ENCODE measurements at regions not wholly inside any gene's neighbourhood (a gene's known extent, or its start where the extent isn't known, plus 50 kb on each side); places are given as distances from the start of the nearest gene placed in this dataset.
A peak's percentile ranks its signal among the peaks of the same experiment; 100 is the strongest.

DNA sequence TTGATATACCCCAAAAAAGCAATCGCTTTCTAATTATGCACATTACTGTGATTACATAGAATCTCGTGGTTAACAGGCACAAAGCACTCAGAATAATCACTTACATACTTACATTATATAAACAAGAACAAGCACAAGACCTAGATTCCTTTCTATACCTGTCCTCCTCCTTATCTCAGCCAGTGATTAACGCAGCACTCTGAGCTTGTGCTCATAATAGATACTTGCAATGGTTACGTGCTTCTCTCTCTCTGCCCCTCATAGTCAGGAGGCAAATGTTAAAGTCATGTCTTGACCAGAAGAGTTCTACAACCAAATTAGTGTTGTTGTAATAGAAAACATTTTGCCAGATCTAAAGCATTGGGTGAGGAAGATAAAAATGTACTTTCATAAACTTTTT is 342.2 kb upstream of the PKDCC start:
- DNase-seq, result no peak

DNA sequence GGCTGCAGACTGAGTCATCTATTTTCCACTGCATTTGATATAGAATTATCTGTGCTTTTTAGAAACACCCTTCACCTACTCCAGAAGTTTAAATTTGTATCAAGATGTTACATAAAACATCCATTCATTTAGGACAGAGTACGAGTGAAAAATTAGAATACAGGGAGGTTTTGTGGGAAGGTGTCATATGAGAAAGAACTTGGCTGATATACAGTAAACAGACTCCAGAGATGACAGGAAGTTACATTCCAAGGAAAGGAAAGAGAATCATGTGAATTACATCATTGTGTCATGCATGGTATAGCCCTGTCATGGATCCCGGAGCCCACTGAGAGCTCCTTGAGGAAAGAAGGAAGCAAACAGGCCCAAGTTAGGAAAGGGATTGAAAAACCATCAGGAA is 341.5 kb upstream of the PKDCC start:
- no peak for DNase-seq

DNA sequence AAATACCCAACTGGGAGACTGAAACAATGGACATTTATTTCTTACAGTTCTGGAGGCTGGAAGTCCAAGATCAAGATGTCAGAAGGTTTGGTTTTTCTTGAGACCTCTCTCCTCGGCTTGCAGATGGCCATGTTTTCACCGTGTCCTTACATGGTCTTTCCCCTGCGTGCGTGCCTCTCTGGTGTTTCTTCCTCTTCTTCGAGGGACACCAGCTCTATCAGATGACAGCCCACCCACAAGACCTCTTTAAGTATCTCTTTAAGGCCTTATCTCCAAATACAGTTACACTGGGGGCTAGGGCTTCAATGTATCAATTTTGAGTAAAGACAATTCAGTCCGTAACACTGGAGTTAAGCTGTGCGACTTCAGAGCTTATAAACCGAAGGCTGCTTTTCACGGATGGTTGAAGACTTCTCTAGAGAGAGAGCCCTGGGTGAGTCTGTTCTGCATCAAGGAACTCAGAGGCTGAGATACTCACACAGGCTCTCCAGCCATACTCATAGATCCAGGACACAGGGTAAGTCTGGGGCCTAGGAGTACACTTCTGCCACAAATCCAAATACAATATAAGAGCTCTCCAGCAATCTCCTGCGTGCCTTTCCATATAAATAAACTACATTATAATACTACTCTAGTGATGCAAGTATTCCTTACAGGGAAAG is 339.9 kb upstream of the PKDCC start:
- no peak for DNase-seq

DNA sequence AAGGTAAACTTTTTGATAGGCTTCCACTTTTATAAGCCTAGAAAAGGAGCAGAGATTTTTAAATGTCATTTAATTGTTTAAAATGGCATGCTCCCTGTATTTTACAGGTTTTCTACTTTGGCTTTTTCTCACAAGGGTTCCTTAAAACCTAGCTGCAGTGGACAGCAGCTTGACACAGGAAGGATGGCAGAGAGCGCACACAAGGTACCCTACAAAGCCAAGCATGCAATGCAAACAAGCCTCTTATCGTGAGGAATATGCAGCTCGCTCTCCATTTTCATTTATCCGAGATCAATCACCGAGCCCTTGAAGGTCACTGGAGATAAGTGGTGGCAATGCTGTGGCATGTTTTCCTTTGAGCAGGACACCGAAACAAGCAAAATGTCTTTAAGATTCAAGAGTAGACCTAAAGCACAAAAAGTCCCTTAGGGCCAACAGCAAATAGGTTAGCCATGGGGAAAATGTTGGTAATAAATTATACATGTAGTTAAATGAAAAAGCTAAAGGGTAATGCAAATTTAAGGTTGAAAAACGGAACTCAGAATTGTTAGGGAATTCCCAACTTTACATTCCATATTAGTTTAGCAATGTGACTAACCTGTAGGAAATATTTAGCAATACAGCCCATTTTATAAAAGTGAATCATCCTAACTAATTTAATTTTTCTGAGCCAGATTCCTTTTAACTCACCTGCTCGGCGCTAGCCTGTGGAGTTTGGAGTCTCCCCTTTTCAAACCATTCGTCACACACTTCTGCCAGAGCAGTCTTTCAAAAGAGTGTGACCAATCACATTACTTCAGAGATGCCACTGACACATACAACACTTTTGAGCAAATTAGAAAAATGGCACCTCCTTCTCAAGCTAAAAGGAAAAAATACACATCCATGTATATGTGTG is 337.9 kb upstream of the PKDCC start:
- DNase-seq, result no peak

DNA sequence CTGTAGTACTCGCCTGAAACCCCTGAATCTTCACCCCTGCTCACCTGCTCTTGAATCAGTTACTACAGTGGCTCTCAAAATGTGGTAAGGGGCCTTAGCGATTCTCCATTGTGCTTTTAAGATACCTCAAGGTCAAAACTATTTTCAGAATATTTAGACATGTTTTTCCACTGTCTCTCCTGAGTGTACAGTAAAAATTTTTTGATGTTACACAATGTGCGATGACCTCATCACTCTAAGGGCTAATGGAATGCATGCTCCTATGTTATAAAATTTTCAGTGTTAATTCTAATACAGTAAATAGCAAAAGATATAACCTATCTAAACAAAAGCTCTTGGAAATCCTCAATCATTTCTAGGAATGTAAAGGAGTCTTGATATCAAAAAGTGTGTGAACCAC is 336.9 kb upstream of the PKDCC start:
- no peak for DNase-seq

DNA sequence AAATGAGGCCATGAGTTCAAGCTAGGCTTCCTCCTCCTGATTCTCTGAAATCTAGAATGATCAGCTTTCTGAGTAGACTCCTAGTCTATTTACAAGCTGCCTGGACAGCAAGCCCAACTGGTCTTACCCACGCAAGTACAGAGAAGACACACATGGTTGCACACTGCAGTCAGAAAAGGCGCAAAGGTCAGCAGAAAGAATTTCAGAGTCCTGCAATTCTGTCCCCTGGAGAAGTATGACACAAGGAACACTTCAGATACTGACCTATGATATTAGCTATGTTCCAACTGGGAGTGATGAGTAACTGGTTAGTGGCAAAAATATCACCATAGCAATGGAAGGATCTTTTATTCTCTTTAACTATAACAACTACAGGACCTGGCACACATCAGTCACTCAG is 336.1 kb upstream of the PKDCC start:
- no peak for DNase-seq

DNA sequence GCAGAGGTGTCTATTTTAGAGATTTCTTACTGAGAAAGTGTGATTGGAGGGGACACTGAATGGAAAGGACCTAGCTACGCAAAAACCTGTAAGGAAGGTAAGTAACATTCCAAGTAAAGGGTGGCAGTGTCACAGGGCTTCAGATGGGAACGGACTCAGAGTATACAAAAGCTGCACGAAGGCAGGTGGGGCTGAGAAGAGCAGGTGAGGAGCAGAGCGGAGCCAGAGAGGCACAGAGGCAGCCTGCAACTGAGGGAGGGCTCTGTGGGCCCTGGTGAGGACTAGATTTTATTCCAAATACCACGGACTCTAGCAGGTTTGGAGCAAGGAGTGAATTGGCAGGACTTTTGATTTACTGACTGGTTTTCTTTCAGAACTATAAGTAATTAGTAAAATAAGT is 331.3 kb upstream of the PKDCC start:
- peak; percentile 57 for DNase-seq

DNA sequence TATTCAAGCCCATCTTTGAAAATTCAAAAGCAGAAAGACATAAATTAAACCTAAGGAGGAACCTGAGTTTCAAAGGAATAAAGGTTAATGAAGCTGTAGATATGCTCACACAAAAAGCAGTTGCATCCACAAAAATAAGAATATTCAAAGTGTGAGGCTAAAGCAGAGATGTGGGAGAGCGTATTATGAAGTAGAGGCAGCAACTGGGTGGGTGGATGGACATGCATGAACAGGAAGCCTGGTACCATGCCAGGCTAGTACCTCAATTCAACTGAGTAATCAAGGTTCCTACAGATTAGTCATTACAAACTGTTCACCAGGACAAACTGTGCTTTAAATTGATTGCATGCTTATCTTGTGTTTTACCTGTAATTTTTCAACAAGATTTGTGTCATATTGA is 330.0 kb upstream of the PKDCC start:
- peak; percentile 96 for DNase-seq

DNA sequence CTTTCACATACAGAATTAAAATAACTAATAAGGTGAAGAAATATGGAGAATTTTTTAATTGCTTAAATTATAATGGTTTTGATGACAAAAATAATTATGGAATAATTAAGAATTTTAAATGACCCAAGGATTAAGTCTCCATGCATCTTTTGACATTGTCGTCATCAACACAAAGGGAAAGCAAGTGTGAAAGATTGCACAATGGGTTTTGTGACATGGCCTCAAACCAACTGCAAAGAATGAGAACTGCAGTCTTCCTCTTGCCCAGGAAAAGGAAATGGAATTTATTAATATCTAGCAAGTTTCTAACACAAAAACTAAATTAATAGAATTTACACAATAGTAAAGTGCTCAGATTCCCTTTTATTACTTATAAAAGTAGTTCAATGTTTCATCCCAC is 329.1 kb upstream of the PKDCC start:
- no peak for DNase-seq

DNA sequence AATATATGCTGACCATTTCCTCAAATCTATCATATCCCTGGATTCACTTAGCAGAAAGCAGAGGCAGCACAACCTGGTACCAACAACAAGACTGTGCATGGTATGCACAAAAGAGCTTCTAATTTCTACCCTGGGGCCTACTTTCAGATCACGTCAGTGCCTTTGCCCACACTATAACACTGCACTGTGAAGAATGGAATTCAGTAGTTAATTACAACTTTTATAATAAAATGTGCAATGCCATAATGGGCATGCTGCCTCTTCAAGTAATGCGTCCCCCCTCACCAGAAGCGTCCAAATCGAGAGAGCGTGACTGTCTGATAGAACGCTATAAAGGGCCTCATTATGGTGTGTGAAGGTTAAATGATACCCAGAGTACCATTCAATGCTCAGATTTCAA is 328.1 kb upstream of the PKDCC start:
- DNase-seq, result peak; percentile 90

DNA sequence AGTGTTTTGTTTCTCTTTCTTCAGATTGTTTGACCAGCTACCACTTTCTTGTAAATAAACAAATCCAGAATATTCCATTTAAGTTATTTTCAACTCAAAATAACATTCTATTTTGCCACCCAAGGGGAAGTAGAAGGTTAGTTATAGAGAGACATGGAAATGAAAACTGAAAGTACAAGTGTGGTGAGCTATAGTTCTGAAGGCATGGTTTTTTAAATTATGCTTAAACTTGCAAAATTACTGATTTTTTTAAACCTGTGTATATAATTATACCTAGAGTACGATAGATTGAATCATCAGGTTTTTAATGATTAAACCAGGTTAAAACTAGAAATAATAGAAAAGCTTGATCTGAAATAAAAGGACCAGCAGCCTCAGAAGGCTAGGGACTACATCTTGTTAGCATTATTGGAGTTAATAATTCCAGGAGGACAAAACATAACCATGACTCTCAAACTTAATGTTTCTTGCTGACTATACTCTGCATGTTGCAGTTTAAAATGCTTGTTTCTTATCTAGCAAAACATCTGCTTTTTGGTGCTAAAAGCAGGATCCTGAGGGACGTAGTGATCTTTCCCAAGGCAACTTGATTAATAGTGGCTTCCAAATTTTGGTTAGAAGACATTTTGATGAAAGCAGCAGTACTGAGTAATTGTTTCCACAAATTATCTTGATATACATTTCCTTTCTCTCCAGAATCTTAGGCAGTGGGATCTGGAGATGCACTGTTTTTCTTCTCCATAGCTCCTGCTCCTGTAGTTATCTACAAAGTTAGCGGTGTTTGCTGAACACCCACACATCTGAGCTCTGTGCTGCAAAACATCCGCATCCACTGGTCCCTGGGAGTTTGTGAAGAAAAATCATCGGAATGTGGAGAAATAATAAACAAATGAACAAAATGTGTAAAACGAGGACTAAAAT is 327.2 kb upstream of the PKDCC start:
- no peak for DNase-seq

DNA sequence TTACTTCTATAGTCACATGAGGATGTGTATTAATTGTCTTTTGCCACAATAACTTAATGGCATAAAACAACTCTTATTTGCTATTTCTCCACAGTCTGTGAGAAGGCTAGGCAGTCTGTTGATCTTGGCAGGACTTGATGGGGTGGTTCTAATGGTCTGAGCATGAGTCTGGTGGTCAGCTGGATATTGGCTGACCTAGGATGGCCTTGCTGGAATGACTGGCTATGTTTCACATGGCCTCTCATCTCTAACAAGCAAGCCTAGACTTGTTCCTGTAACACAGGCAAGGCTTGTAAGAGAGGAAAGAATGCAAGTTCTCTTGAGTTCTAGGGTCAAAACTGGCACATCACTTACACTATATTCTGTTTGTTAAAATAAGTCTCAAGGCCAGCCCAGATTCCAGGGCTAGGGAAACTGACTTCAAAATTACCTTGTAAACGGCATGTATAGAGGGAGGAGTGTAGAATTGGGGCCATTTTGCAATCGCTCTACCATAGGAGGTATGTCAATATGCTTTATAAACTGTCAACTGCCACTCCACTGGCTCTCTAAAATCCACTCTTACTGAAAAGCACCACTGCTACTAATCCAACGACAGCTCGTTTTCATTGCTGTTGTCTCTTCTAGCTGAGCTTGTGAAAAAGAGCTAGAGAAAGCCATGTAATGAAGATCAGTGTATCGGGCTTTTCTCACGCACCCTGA is 325.0 kb upstream of the PKDCC start:
- peak; percentile 11 for DNase-seq

DNA sequence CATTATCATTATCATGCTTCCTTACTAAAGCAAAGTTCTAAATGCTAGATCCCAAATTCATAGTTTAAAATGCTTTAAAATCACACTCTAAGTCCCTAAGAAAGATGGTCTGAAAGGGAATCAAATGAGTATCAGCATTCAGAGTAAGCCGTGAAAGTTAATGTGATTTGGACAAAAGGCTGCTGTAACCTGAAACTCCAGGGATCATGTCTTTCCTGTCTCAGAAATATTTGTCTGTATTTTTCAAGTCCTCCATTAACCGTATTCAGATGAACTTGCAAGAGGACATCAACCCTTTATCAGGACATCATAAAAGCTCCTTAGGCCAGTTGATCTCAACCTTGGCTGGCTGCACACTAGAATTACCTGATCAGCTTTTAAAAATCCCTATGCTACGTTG is 324.3 kb upstream of the PKDCC start:
- peak; percentile 17 for DNase-seq

DNA sequence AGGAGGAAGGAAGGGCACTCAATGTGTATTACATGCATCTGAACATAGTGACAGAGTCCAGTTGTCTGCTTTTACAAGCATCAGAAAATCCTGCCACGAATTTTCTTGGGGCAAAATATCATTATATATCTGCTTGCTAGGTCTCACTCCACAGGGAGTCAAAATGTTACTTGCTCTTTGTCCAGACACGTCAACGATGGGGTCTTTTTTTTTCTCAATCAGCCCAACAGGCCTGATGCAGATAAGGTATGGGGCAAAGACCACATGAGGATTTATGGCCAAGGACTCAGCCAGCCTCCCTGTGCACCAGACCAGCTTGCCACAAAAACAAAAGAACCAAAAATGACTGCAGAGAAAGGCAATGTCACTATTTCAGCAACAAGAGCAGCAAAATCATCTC is 323.4 kb upstream of the PKDCC start:
- no peak for DNase-seq

DNA sequence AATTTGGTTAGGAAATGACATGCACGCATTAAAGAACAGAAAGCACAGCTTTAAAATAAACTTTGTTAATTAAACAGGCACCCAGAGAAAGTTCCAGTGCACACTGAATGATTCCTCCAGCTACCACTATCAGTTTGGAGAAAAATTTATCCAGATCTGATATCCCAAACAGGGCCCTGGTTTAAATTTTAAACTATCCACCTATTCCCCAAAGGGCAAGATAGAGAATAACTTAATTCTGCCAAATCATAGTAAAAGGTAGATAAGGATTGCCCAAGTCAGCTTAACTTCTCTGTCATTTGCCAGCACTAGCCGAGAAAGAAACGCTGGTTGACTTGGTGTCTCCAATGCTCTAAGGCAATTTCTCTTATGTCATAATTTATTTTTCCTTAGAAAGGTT is 321.9 kb upstream of the PKDCC start:
- DNase-seq, result no peak

DNA sequence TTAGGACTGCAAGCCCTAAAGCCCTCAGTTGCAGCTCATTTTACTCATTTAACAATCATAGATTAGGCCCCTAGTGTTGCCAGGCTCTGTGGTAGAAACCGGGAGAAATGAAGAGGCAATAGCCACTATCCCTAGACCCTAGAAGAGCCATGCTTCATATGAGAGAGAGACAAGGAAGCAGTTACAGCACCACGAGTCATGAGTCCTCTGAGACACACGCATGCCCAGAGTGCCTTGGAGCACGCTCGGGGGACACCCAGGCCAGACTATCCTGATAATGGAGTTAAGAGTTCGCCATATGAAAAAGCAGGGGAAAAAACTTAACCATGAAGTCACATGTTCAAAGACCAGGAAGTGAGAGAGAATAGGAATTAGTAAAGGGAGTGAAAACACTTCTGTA is 321.5 kb upstream of the PKDCC start:
- no peak for DNase-seq

DNA sequence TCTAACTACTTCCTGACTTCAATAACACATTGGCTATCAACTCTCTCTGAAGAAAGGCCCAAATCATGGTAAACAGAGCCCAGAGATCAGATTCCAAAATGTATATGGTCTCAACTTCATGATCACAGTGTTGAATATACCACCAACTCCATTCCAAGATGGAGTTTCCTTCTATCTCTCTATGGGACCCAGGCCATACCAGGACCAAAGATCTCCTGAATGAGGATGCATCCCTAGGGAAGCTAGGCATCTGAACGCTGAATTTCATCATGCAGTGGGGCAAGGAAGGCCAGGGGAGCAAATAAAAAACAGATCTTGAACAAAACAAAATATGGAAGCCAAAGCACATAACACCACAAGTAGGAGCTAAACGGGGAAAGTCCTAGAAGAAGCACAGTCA is 320.7 kb upstream of the PKDCC start:
- no peak for DNase-seq

DNA sequence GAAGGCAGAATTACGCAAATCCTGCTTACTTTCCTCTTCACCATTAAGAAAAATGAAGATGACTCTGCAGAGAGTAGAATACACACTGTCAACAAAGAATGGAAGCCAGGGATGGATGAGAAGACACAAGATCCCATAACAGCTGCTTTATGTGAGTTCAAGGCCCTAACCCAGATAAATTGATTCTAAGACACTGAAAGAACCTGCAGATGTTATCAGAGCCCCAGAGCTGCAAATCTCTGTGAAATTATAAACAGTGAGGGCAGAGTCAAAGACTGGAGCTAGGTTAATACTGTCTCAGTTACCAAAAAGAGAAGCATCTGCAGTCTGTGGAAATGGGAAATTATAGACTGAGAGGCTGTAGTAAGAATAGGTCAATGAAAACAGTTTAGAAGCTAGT is 320.1 kb upstream of the PKDCC start:
- no peak for DNase-seq

DNA sequence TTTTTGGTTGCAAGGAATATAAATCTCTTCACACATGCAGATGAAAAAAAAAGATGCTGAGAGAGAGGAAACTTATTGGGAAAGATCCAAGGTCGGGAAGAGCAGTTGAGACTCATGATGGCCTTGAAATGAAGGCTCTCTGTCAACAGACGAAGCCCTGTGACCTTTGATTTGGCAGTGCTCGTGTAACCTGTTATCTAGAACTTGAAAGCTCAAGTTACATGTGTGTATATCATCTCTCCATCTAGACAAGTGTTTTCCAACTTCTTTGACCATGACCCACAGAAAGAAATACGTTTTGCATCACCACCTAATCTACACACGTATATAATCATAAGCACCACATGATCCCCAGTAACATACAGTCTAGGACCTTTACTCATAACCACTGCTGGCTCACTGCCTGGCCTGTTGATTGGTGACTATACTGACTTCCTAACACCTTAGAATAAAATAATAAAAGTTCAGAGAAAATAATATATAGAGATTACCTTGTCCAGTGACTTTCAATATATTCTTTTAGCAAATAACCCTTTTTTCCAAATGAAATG is 319.0 kb upstream of the PKDCC start:
- DNase-seq, result no peak

DNA sequence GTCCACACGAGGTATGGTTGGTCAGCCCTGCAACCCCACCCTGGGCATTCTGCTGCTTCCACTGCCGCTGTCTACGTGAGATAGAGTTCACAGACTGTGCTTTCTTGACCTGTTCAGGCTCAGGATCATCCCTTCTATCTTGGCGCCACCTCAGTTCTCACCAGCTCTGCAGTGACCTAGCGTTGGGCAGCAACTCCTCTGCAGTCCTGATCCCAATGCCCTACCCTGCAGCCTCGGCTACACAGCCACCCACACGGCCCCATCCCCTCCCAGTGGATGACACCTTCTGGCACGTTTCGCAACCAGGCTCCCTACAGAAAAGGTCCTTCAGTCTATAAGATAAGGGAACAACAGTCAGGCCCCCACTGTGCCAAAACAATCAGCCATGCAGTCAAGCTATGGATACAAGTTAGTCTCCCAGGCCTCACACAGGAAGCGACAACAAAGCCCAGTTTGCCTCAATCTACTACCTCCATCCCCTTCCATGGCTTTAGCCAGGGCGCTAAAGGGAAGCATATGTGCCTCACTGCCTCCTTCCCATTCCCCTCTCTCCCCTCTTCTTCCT is 317.9 kb upstream of the PKDCC start:
- DNase-seq, result no peak

DNA sequence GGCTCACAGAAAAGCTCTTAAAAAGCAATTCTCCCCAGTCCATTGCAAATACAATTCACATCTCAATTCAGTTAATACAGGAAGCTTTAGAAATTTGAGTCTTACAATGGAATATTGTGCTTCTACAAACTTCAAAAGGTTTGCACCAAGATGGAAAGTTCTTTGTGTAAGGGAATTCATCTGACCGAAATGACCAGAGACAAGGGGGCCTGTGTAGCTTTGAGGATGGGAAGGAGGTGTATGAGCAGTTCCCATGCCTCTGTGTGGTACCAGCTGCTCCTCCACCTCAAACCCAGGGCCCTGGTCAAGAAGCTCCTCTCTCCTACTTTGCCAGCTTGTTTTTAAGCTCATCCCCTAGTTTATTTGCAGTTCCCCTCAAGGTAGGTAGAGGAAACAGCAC is 312.8 kb upstream of the PKDCC start:
- DNase-seq, result no peak

DNA sequence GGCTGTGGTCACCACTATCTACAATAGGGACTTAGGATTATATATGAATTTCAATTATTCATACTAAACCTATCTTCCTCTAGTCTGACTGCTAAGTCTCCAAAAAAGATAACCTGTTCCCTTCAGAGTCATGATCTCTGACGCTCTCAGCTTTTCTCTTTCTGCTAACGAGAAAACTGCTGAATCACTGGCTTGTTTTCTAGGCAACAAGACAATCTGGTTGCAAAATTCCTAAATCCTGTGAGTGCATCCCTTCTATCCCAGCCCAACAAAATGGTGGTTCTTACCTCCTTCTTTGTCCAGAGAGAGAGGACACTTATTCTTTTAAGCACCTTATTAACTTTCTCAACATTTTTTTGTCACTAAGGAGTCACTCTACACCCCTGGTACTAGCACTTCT is 312.3 kb upstream of the PKDCC start:
- no peak for DNase-seq
